HK-2 (cell line): ENCODE measurements at regions not wholly inside any gene's neighbourhood (a gene's known extent, or its start where the extent isn't known, plus 50 kb on each side); places are given as distances from the start of the nearest gene placed in this dataset.

Source experiments
- DNase-seq: peaks from one replicate; pipeline ENCODE4 v3.0.0-alpha.2; 2018; ENCODE audit not compliant: unreplicated experiment

GRCh38 chr11:90851196-90851595 lies 628.3 kb upstream of the CHORDC1 start:
- DNase-seq: no peak

GRCh38 chr11:90849312-90849711 lies 626.5 kb upstream of the CHORDC1 start:
- DNase-seq: no peak

- DNase-seq: no peak
Observed at GRCh38 chr11:90847268-90847886, 624.5 kb upstream of the CHORDC1 start.

GRCh38 chr11:90846628-90847027 lies 623.8 kb upstream of the CHORDC1 start:
- DNase-seq: no peak

- DNase-seq: no peak
Observed at GRCh38 chr11:90845799-90846198, 623.0 kb upstream of the CHORDC1 start.

GRCh38 chr11:90845126-90845525 lies 622.3 kb upstream of the CHORDC1 start:
- no peak for DNase-seq

- no peak for DNase-seq
Observed at GRCh38 chr11:90844041-90844440, 621.2 kb upstream of the CHORDC1 start.

GRCh38 chr11:90842681-90843080 lies 619.8 kb upstream of the CHORDC1 start:
- DNase-seq: no peak

GRCh38 chr11:90840071-90840470 lies 617.2 kb upstream of the CHORDC1 start:
- DNase-seq: no peak

- DNase-seq: no peak
Observed at GRCh38 chr11:90836031-90836430, 613.2 kb upstream of the CHORDC1 start.

- no peak for DNase-seq
Observed at GRCh38 chr11:90823446-90823845, 600.6 kb upstream of the CHORDC1 start.

GRCh38 chr11:90822996-90823395 lies 600.1 kb upstream of the CHORDC1 start:
- DNase-seq: no peak

GRCh38 chr11:90818196-90818745 lies 595.4 kb upstream of the CHORDC1 start:
- no peak for DNase-seq

GRCh38 chr11:90809581-90809980 lies 586.7 kb upstream of the CHORDC1 start:
- no peak for DNase-seq

GRCh38 chr11:90805172-90805571 lies 582.3 kb upstream of the CHORDC1 start:
- DNase-seq: no peak

- no peak for DNase-seq
Observed at GRCh38 chr11:90803831-90804230, 581.0 kb upstream of the CHORDC1 start.

- DNase-seq: no peak
Observed at GRCh38 chr11:90803366-90803765, 580.5 kb upstream of the CHORDC1 start.

GRCh38 chr11:90798769-90799168 lies 575.9 kb upstream of the CHORDC1 start:
- no peak for DNase-seq

- no peak for DNase-seq
Observed at GRCh38 chr11:90795746-90796145, 572.9 kb upstream of the CHORDC1 start.

- DNase-seq: no peak
Observed at GRCh38 chr11:90788961-90789360, 566.1 kb upstream of the CHORDC1 start.

GRCh38 chr11:90784241-90784814 lies 561.5 kb upstream of the CHORDC1 start:
- DNase-seq: no peak

- DNase-seq: no peak
Observed at GRCh38 chr11:90783111-90783510, 560.3 kb upstream of the CHORDC1 start.

- DNase-seq: no peak
Observed at GRCh38 chr11:90779098-90779497, 556.2 kb upstream of the CHORDC1 start.
